ENCODE measurements at regions not wholly inside any gene's neighbourhood (a gene's known extent, or its start where the extent isn't known, plus 50 kb on each side); places are given as distances from the start of the nearest gene placed in this dataset.
"Not testable (repeated sequence)": the region's sequence is repeated elsewhere in the genome, so short reads cannot be mapped to it uniquely, and the experiment has no call there.

DNA sequence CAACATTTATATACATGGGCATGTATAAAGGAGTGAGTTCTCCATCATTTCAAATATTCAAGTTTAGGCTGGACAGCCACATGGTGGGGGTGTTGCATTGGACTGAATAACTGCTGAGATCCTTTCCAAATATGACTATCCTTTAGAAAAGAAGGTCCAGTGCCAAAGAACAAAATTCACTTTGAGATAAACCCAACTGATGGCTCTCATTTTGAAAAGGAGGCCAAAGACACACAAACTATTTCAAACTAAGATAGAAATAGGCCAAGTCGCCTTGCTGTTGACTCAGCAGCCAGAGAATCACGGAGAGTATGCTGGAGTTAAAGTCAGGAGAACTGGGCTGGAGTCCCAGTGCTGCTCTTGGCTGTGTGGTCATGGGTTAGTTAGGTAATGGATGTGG is 204.5 kb upstream of the LRATD1 start:
- no peak for DNase-seq (ENCODE audit: low spot score)

DNA sequence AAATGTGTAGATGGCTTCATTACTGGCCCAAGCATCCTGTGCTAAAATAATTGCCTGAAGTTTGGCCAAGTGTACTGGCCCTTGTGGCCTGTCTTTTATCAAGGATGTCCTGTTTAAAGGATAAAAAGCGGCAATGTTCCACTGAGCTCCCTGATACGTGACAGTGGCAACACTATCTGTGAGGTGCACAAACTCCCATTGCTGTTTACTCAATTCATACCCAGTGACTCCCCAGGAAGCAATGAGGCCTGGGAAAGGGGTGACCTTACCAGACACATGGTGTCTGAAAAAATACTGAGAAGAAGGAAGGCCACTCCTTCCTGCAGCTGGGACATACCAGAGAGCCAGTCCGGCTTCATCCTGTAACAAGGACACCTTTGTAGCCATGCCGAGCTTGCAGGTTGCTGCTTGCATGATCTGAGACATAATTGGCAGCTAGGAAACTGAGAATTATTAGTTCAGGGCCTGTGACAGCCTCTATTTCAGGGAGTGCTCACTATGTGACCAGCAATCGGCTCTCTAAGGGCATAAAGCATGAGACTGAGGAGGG is 198.5 kb upstream of the LRATD1 start:
- no peak for DNase-seq (ENCODE audit: low spot score)

DNA sequence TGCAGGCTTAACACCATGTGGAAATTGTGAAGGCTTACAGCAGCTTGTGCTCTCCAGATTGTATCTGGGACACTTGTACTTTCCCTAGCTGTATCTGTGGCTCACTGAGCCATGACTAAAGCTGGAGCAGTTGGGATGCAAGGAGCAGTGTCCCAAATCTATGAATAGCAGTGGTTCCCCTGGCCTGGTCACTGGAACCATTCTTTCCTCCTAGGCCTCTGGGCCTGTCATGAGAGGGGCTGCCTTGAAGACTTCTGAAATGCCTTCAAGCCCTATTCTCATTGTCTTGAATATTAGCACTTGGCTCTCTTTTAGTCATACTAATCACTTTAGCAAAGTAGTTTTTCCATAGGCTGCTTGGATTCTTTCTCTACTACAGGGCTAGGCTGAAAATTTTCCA is 186.8 kb upstream of the LRATD1 start:
- no peak for DNase-seq (ENCODE audit: low spot score)

DNA sequence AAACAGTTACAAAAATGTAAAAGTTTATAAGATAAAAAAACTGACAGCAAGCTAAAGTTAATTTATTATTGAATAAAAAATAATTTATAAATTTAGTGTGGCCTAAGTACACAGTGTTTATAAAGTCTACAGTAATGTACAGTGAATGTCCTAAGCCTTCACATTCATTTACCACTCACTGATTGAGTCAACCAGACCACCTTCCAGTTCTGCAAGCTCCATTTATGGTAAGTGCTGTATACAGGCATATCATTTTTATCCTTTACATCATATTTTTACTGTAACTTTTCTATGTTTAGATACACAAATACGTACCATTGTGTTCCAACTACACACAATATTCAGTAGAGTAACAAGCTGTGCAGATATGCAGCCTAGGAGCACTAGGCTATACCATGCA is 184.2 kb upstream of the LRATD1 start:
- no peak for DNase-seq (ENCODE audit: low spot score)

DNA sequence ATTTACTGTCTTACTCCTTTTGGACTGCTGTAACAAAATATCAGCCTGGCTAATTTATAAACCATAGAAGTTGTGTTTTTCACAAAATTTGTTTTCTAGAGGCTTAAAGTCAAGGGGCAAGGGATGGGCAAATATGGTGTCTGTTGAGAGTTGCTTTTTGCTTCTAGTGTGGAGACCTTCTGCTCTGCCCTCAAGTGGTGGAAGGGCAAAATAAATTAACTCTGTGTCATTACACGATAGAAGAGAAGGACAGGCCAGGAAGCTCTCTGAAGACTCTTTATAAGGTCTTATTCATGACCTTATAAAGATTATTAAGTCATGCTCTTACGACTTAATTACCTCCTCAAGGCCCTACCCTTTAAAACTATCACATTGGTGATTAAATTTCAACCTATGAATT is 181.2 kb upstream of the LRATD1 start:
- no peak for DNase-seq (ENCODE audit: low spot score)

DNA sequence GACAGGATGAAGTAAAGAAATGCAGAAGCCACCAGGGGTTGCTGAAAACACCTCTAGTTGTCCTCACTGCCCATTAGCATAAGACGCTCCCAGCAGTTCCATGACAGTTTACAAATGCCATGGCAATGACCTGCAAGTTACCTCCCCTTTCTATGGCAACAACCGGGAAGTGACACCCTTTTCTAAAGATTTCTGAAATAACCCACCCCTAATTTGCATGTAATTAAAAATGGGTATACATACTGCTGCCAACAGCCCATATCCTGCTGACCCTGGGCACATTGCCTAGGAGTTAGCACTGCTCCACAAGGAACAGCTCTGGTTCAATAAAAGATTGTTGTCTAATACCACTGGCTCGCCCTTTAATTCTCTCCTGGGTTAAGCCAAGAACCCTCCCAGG is 178.3 kb upstream of the LRATD1 start:
- no peak for DNase-seq (ENCODE audit: low spot score)

DNA sequence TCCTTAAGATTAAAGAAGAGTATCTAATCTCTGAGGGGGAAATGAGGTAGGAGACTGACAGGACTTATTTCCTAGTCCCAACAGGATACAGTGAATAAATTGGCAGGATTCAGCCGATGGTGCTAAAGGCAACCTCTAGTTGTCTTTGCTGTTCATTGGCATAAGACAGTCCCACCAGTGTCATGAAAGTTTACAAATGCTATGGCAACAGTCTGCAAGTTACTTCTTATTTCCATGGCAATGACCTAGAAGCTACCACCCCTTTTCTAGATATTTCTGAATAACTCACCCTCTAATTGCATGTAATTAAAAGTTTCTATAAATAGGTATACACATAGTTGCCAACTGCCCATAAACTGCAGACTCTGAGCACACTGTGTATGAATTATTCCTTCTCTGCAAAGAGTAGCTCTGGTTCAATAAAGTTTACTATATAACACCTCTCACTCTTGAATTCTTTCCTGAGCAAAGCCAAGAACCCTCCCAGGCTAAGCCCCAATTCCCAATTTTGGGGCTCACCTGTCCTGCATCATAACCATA is 172.7 kb upstream of the LRATD1 start:
- DNase-seq (ENCODE audit: low spot score), result no peak

DNA sequence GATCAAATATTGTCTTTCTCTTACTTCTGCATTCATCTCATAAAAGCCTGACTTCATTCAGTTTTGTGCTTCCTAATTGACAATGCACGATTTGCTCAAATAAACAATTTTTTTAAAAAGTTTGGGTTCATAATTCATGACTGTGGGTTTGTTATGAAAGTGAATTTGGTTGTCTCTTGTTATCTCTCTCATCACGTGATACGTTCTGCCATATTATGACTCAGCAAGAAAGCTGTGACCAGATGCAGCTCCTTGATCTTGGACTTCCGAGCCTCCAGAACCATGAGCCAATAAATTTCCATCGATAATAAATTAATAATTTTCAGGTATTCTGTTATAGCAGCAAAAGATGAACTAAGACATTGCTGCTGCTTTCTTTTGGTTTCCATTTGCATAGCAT is 156.5 kb upstream of the LRATD1 start:
- DNase-seq (ENCODE audit: low spot score), result no peak

DNA sequence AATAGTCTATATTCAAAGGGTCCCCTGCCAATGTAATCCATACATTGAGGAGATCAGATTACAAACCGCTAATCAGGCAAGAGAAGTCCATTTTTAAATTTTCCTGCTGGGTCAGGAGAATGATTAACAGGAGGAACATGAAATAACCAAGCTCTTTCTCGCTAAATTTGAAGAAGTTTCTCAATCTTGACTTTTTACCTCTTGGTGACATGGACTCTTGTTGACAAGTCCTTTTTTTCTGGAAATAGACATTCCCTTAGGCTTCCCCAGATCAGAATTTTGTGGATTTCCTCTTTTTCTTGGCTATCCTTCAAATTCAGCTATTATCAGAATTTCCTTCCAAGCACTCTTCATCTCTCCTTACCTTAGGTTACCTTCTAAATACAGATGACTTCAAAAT is 153.0 kb upstream of the LRATD1 start:
- DNase-seq (ENCODE audit: low spot score), result no peak

DNA sequence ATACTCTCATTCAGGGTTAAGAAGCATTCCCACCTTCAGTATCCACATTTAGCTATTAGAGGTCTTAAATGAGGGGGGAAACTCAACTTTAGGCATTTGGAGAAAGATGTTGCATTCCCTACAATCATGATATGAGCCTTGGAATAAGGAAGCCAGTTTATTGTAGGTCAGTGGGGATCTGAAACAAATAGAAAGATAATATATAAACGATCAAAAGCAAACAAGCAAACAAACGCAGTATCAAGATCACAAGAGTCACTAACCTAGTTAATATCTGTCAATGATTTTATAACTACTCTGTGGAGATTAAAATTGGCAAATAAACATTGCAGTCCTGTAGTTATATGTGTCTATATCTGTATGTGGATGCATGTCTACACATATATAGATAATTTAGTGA is 152.4 kb upstream of the LRATD1 start:
- DNase-seq (ENCODE audit: low spot score), result no peak

DNA sequence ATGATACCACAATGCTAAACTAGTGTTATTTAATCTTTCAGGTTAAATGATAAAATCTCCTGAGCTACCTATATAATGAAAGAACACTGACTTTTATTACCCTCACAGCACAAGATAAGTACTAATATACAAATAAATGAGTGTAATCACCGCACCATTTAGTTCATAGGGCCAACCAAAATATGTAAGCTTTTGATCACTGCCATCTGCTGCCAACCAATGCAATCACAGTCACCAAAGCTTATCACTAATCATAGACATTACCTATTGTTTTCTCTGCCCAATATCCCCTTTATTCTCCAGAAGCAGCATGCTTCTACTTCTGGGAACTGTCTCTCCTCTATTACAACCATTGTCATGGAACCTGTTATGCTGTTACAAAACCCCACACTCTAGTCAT is 151.6 kb upstream of the LRATD1 start:
- DNase-seq (ENCODE audit: low spot score), result no peak

DNA sequence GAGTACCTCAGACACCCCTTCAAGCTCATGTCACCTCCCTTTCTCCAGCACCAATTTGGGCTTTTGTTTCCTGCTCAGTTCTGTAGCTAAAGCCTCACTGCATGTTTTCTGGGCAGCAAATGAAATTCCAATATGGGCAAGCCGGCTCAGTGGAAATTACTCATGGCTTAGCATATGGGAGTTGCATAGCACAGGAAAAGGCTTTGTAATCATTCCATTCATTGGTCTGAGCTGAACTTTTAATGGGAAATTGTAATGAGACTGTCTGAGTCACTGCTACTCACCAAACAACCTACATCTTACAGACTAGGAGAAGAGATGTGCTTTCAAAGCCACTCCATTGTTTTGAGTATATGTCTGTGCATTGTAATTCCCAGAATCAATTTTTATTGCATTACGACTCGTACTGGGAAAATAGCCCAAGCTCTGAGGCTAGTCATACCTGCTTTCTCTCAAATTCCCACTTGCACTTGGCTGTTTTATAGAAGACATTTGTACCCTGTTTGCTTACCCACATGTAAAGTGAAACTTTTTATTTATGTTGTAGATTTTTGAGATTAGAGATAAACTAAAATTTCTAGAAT is 139.5 kb upstream of the LRATD1 start:
- no peak for DNase-seq (ENCODE audit: low spot score)

DNA sequence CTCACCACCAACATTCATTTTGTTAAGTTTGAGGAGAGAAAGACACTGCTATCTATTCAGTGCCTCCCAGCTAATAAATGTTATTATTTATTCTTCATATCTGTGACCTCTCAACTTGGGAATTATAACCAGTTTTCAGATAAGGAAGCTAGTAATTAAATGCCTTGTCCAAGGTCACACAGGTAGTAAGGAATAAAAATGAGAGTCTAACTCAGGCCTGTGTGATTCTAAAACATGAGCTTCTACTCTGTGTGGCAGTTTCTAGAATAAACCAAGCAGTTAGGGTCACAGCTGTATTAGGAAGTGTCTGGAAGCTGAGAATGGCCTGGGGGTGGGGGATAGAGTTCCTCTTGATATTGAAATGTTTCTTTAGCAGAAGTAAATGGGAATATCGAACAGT is 137.8 kb upstream of the LRATD1 start:
- no peak for DNase-seq (ENCODE audit: low spot score)

DNA sequence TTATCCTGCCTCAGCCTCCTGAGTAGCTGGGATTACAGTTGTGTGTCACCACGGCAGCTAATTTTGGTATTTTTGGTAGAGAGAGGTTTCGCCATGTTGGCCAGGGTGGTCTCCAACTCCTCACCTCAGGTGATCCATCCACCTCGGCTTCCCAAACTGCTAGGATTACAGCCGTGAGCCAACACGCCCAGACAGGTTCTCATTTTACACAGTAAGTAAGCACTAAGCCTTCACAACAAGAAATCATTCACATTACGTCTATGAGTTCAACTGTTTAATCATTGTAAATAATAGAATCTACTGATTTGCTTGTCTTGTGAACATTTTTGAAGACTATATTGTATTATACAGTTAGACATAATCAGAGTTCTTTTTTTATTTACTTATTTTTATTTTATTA is 131.5 kb upstream of the LRATD1 start:
- no peak for DNase-seq (ENCODE audit: low spot score)

DNA sequence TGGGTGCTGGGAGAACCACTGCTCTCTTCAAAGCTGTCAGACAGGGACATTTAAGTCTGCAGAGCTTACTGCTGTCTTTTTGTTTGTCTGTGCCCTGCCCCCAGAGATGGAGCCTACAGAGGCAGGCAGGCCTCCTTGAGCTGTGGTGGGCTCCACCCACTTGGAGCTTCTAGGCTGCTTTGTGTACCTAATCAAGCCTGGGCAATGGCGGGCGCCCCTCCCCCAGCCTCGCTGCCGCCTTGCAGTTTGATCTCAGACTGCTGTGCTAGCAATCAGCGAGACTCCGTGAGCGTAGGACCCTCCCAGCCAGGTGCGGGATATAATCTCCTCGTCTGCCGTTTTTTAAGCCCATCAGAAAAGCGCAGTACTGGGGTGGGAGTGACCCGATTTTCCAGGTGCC is 125.6 kb upstream of the LRATD1 start:
- DNase-seq (ENCODE audit: low spot score), result not testable (repeated sequence)

DNA sequence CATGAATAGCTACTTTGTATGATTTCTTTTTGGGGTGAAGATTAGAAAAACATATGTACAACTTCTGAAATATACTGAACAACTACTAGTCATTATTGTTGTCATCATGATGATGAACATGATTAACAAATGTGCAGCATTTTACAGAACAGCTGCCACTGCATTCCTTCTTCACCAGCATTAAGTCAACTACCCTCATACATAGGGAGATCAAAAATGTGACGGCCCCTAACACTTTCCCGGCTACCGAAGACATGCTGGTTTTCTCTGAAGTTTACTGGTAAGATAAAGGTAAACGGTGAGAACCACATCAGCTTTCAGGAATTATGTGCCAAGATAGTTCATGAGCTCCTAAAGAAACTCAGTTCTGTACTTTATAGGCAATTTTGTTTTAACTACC is 121.0 kb upstream of the LRATD1 start:
- DNase-seq (ENCODE audit: low spot score), result no peak

DNA sequence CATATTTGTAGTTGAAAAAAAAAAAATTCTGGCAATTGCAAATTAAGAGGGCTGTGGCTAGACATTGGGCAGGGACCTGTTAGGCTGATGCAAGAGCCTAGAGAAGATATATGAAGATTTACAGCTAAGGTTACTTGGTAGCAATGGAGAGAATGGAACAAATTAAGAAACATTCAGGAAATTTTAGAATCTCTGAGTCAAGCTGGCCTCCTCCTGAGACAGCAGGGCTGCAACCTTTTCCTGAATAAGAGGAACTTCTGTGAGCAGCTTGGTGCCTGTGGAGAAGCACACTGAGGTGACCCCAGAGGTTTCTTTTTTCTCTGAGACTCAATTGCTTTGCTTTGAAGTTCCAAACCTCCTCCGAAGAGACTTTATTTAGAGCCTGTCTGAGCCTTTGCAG is 118.6 kb upstream of the LRATD1 start:
- DNase-seq (ENCODE audit: low spot score), result no peak

DNA sequence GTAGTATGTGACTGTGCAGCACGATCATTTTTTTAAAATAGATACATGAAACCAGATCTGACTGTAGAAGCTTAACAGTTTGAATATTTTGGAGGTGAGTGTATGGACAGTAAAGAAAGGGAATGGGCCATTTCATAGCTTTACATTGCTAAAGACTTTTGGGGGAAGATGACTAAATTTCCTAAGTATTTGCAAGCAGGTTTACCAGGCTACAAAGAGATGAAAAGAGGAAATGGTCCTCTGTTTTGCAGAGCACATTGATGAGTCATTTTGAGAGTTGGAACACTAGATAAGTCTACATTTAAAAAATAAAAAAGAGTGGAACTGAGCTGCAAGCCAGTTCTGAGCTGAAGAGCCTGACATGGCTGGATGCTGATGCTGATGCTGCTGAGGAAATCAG is 115.7 kb upstream of the LRATD1 start:
- no peak for DNase-seq (ENCODE audit: low spot score)

DNA sequence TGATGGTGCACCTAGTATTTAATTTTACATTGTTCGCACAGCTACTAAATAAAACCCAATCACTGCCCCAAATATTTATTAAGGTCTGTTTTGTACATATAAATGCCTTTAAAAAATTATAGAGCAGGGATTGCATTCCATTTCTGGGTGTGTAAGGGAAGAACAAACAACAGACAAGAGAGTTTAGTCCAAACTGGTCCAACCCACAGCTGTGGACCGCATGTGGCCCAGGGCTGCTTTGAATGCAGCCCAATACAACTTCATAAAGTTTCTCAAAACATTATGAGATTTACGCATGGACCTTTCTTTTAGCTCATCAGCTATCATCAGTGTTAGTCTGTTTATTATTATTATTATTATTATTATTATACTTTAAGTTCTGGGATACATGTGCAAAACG is 114.8 kb upstream of the LRATD1 start:
- DNase-seq (ENCODE audit: low spot score), result no peak

DNA sequence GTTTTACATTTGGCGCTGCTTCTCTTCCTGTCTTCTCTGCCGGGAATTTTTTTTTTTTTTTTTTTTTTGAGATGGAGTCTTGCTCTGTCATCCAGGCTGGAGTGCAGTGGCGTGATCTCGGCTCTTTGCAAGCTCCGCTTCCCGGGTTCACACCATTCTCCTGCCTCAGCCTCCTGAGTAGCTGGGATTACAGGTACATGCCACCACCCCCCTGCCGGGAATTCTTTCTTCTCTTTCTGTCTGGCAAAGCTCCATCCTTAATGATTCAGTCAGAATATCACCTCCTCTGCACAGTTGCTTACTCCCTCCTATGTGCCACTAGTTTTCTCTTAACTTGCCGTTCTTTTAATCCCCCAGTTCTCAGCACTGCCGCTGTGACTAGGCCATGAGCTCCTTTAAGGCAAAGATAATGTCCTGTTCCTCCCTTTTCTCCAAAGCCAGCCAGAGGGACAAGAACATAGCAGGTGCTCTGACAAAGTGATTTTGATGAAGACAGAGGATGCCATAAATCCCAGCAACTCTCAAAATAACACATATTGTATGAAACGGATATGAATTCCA is 112.1 kb upstream of the LRATD1 start:
- no peak for DNase-seq (ENCODE audit: low spot score)

DNA sequence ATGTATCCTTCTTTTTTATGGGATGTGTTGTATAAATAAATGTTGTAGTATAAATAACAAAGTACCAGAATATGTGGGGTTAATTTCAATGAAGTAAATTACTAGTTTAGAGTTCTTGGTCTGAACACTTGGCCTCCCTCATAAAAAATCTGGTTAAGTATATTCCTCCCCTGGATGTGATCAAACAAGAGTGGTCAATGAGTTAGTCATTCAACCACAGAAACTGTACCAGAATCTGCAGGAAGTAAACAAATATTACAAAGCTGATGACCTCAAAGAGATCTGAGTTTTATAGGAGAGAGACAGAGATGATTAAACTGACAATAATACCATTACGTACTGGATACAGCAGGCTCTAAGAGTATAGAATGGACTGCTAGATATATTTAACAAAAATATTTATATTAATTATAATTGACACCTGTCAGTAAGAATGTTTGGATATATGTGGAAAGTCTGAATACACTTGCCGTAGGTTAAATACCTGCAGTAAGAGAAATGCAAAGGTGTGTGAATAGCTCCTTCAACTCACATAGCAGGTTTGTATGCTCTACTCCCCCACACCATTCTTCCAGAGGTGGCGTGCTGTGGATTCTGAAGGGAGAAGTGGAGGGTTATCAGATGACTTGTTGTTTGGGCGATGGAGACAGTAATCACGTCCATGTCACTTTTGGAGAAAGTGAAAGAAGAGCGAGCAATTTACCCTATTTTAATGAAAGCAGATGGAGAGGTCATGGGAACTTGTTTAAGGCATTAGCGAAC is 108.3 kb upstream of the LRATD1 start:
- no peak for DNase-seq (ENCODE audit: low spot score)

DNA sequence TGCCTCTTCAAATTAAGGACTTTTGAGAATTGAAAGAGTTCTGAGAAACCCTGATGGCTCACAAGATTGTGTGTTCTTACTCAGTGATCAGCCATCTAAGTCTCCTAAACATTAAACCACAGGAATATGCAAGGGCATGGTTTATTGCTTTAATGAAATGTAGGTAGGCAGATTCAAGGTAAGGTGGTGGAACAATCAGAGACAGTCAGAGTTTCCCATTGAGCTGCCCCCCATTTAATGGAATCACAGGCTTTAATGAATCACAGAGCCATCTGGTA is 107.8 kb upstream of the LRATD1 start:
- DNase-seq (ENCODE audit: low spot score), result no peak

DNA sequence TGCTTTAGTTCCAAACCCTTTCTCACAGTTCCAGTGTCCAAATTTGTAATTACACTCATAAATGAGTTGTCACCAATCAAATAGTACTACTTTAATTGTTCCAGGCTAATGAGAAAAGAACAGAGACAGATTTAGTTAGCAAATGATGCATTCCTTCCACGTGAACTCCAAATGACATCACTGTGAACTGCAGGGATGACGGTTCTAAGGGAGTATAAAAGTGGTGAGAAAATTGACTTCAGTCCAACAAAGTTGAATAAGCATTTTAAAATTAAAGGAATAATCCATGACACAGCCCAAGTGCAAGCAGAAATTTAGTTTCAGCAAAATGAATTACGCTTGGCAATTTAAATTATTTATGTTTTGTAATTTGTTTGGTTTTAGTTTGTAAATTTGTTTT is 102.0 kb upstream of the LRATD1 start:
- DNase-seq (ENCODE audit: low spot score), result no peak
